Kidney tubule cell (primary cell): ENCODE measurements at regions not wholly inside any gene's neighbourhood (a gene's known extent, or its start where the extent isn't known, plus 50 kb on each side); places are given as distances from the start of the nearest gene placed in this dataset.
A peak's percentile ranks its signal among the peaks of the same experiment; 100 is the strongest.

ENCODE experiments used
- DNase-seq: peaks from one replicate; pipeline ENCODE4 v3.0.0-alpha.2; 2018; ENCODE audit warnings: low spot score

- DNase-seq: no peak
Measured at GRCh38 chr3:78153973-78154372, 1114.1 kb downstream of the ROBO2 start.

GRCh38 chr3:78154521-78155186 lies 1114.8 kb downstream of the ROBO2 start:
- peak; percentile 6 for DNase-seq

GRCh38 chr3:78161736-78162135 lies 1121.8 kb downstream of the ROBO2 start:
- no peak for DNase-seq

- no peak for DNase-seq
Measured at GRCh38 chr3:78163379-78163778, 1123.5 kb downstream of the ROBO2 start.

- no peak for DNase-seq
Measured at GRCh38 chr3:78165876-78166275, 1126.0 kb downstream of the ROBO2 start.

GRCh38 chr3:78174821-78175220 lies 1134.9 kb downstream of the ROBO2 start:
- no peak for DNase-seq

GRCh38 chr3:78176869-78177268 lies 1137.0 kb downstream of the ROBO2 start:
- DNase-seq: no peak

- DNase-seq: peak; percentile 9
Measured at GRCh38 chr3:78177780-78178179, 1137.9 kb downstream of the ROBO2 start.

- peak; percentile 14 for DNase-seq
Measured at GRCh38 chr3:78178209-78178608, 1138.3 kb downstream of the ROBO2 start.

- no peak for DNase-seq
Measured at GRCh38 chr3:78178740-78179363, 1139.0 kb downstream of the ROBO2 start.

GRCh38 chr3:78183906-78184599 lies 1144.2 kb downstream of the ROBO2 start:
- no peak for DNase-seq

GRCh38 chr3:78186404-78186803 lies 1146.5 kb downstream of the ROBO2 start:
- DNase-seq: no peak

- DNase-seq: no peak
Measured at GRCh38 chr3:78201091-78201490, 1161.2 kb downstream of the ROBO2 start.

GRCh38 chr3:78204977-78205376 lies 1165.1 kb downstream of the ROBO2 start:
- DNase-seq: peak; percentile 65

- peak; percentile 20 for DNase-seq
Measured at GRCh38 chr3:78221300-78221699, 1181.4 kb downstream of the ROBO2 start.

GRCh38 chr3:78221796-78222195 lies 1181.9 kb downstream of the ROBO2 start:
- DNase-seq: peak; percentile 67

- DNase-seq: peak; percentile 7
Measured at GRCh38 chr3:78235841-78236240, 1195.9 kb downstream of the ROBO2 start.

GRCh38 chr3:78238811-78239210 lies 1198.9 kb downstream of the ROBO2 start:
- peak; percentile 72 for DNase-seq

- DNase-seq: no peak
Measured at GRCh38 chr3:78242724-78243123, 1202.8 kb downstream of the ROBO2 start.

GRCh38 chr3:78244136-78244535 lies 1204.2 kb downstream of the ROBO2 start:
- no peak for DNase-seq

GRCh38 chr3:78249294-78249693 lies 1209.4 kb downstream of the ROBO2 start:
- DNase-seq: no peak

GRCh38 chr3:78253860-78254259 lies 1214.0 kb downstream of the ROBO2 start:
- DNase-seq: no peak

GRCh38 chr3:78255403-78255802 lies 1215.5 kb downstream of the ROBO2 start:
- no peak for DNase-seq
